GM19467 (cell line): ENCODE measurements at regions not wholly inside any gene's neighbourhood (a gene's known extent, or its start where the extent isn't known, plus 50 kb on each side); places are given as distances from the start of the nearest gene placed in this dataset.

Experiments
- ATAC-seq: cut with Tn5 transposase; IDR thresholded peaks from one replicate; pipeline ENCODE4 v1.9.1; 2021; ENCODE audit warnings: mild to moderate bottlenecking, moderate library complexity; ENCODE audit not compliant: unreplicated experiment

GRCh38 chr10:10821926-10822325 lies 195.7 kb upstream of the CELF2 start:
- no peak for ATAC-seq

GRCh38 chr10:10824591-10825148 lies 193.0 kb upstream of the CELF2 start:
- no peak for ATAC-seq

- no peak for ATAC-seq
Observed at GRCh38 chr10:10826125-10826524, 191.5 kb upstream of the CELF2 start.

- ATAC-seq: no peak
Observed at GRCh38 chr10:10828623-10829022, 189.0 kb upstream of the CELF2 start.

GRCh38 chr10:10829576-10829975 lies 188.1 kb upstream of the CELF2 start:
- no peak for ATAC-seq

- ATAC-seq: no peak
Observed at GRCh38 chr10:10830293-10830986, 187.2 kb upstream of the CELF2 start.

- no peak for ATAC-seq
Observed at GRCh38 chr10:10831085-10831484, 186.6 kb upstream of the CELF2 start.

GRCh38 chr10:10833955-10834354 lies 183.7 kb upstream of the CELF2 start:
- no peak for ATAC-seq

GRCh38 chr10:10844251-10844650 lies 173.4 kb upstream of the CELF2 start:
- ATAC-seq: no peak

- ATAC-seq: no peak
Observed at GRCh38 chr10:10845185-10845584, 172.5 kb upstream of the CELF2 start.

- no peak for ATAC-seq
Observed at GRCh38 chr10:10845826-10846503, 171.7 kb upstream of the CELF2 start.

- ATAC-seq: no peak
Observed at GRCh38 chr10:10846504-10846900, 171.2 kb upstream of the CELF2 start.

- no peak for ATAC-seq
Observed at GRCh38 chr10:10847387-10847786, 170.3 kb upstream of the CELF2 start.

GRCh38 chr10:10848488-10849111 lies 169.1 kb upstream of the CELF2 start:
- ATAC-seq: no peak

- ATAC-seq: no peak
Observed at GRCh38 chr10:10849306-10849705, 168.4 kb upstream of the CELF2 start.

GRCh38 chr10:10850214-10850613 lies 167.5 kb upstream of the CELF2 start:
- ATAC-seq: no peak

GRCh38 chr10:10852464-10852863 lies 165.2 kb upstream of the CELF2 start:
- ATAC-seq: no peak

- no peak for ATAC-seq
Observed at GRCh38 chr10:10853954-10854353, 163.7 kb upstream of the CELF2 start.

GRCh38 chr10:10854725-10855124 lies 162.9 kb upstream of the CELF2 start:
- ATAC-seq: no peak

- no peak for ATAC-seq
Observed at GRCh38 chr10:10855151-10855581, 162.5 kb upstream of the CELF2 start.

GRCh38 chr10:10860455-10860976 lies 157.2 kb upstream of the CELF2 start:
- no peak for ATAC-seq

- no peak for ATAC-seq
Observed at GRCh38 chr10:10865303-10865702, 152.4 kb upstream of the CELF2 start.
